K562 (cell line): ENCODE measurements at regions not wholly inside any gene's neighbourhood (a gene's known extent, or its start where the extent isn't known, plus 50 kb on each side); places are given as distances from the start of the nearest gene placed in this dataset.

ENCODE experiments used
- ATAC-seq: fragments of 200-7000 bp; cut with Tn5 transposase; 3 replicates; pipeline ENCODE4 v1.9.1; 2020; ENCODE audit warnings: moderate library complexity
- BruUV-seq: library from RNA; stranded (reverse); fragments of 400-500 nt; replicated peaks from 2 replicates; lab custom pipeline; 2021; lab: Mats Ljungman, UMichigan
- CTCF ChIA-PET: fragments of 300-600 bp; formaldehyde crosslinking; extraction: SDS; loops from one replicate; lab custom pipeline; 2021; ENCODE audit warnings: low intra/inter-chr PET ratio; lab: Yijun Ruan, JAX
- POLR2A ChIA-PET: fragments of 300-600, 350-650 bp; sonication (Branson Sonifier 250); formaldehyde crosslinking; extraction: SDS; loops from one replicate; lab custom pipeline; 2021; ENCODE audit warnings: antibody characterized with exemption, inconsistent platforms; lab: Yijun Ruan, JAX
- DNase-seq, 4 experiments: peaks; one replicate each; pipeline versions ENCODE4 v3.0.0 to v3.0.0-alpha.2; 2011 to 2018; ENCODE audit warnings: low spot score in 3 of 4, mixed read lengths in 3 of 4; ENCODE audit errors: extremely low read depth in 1 of 4
- FAIRE-seq: peaks from 2 replicates; lab custom pipeline; 2011; peaks lifted over from hg19 to GRCh38; lab: Jason Lieb, UNC
- H2AFZ ChIP-seq: 2 replicates; pipeline ENCODE4 v1.6.0; 2011; ENCODE audit warnings: low read depth, low read length, control low read depth, inconsistent platforms
- H3K27ac ChIP-seq: fragments of 200-600 bp; 3 replicates; pipeline ENCODE4 v1.8.0; 2011; ENCODE audit warnings: low read depth, mild to moderate bottlenecking, control low read depth, inconsistent platforms, low read length, moderate library complexity, mixed read lengths; ENCODE audit errors: extremely low read depth
- H3K27me3 ChIP-seq, 2 experiments: fragments of 300-600 bp in 1 of 2; 2 replicates in 1 of 2; 3 replicates in 1 of 2; pipeline versions ENCODE4 v1.6.0 to v1.8.0; 2011; ENCODE audit warnings: inconsistent platforms in 2 of 2, low read length in 2 of 2, mild to moderate bottlenecking in 1 of 2, mixed read lengths in 1 of 2, moderate library complexity in 1 of 2; ENCODE audit not compliant: control insufficient read depth in 2 of 2, insufficient read depth in 2 of 2
- H3K36me3 ChIP-seq: fragments of 300-600 bp; 3 replicates; pipeline ENCODE4 v1.8.0; 2011; ENCODE audit warnings: mild to moderate bottlenecking, low read length, inconsistent platforms; ENCODE audit not compliant: control insufficient read depth, insufficient read depth
- H3K4me1 ChIP-seq, 2 experiments: fragments of 200-600 bp in 1 of 2; replicated peaks in 1 of 2; 2 replicates in 1 of 2; 3 replicates in 1 of 2; pipeline versions ENCODE4 v1.5.1 to v1.8.0; 2011; ENCODE audit warnings: inconsistent platforms in 2 of 2, low read length in 2 of 2, mild to moderate bottlenecking in 1 of 2, mixed read lengths in 1 of 2, moderate library complexity in 1 of 2; ENCODE audit not compliant: control insufficient read depth in 2 of 2, insufficient read depth in 2 of 2
- H3K4me2 ChIP-seq: 2 replicates; pipeline ENCODE4 v1.6.1; 2011; ENCODE audit warnings: low read length, control low read depth, inconsistent platforms, mixed read lengths; ENCODE audit not compliant: insufficient read depth
- H3K4me3 ChIP-seq: fragments of 200-600 bp; sonication (generic), shearing (Covaris generic); 2 replicates; pipeline ENCODE4 v1.5.1; 2016; ENCODE audit warnings: control low read depth, inconsistent platforms
- H3K79me2 ChIP-seq: fragments of 200-600 bp; 3 replicates; pipeline ENCODE4 v1.8.0; 2011; ENCODE audit warnings: low read length, inconsistent platforms; ENCODE audit not compliant: control insufficient read depth, insufficient read depth
- H3K9ac ChIP-seq, 2 experiments: 2 replicates each; pipeline versions ENCODE4 v1.6.0 to v1.6.1; 2011; ENCODE audit warnings: low read depth in 2 of 2, low read length in 2 of 2, control low read depth in 1 of 2, inconsistent platforms in 1 of 2, mild to moderate bottlenecking in 1 of 2, mixed read lengths in 1 of 2; ENCODE audit not compliant: insufficient read depth in 1 of 2
- H3K9me1 ChIP-seq: one replicate; pipeline ENCODE4 v1.6.0; 2011; ENCODE audit warnings: inconsistent platforms, mild to moderate bottlenecking, low read length, moderate library complexity; ENCODE audit not compliant: control insufficient read depth, insufficient read depth
- H3K9me3 ChIP-seq: replicated peaks from 2 replicates; pipeline ENCODE4 v1.5.1; 2011; ENCODE audit warnings: low read depth, low read length, inconsistent platforms; ENCODE audit not compliant: control insufficient read depth, insufficient read depth
- H4K20me1 ChIP-seq: replicated peaks from 2 replicates; pipeline ENCODE4 v1.6.1; 2011; ENCODE audit warnings: low read length, inconsistent platforms, mixed read lengths; ENCODE audit not compliant: control insufficient read depth, insufficient read depth
- HIVEP1 ChIP-seq: fragments of 250-450 bp; sonication (Bioruptor Pico); IDR thresholded peaks from 2 replicates; pipeline ENCODE4 v1.4.0; 2020; ENCODE audit warnings: mild to moderate bottlenecking
- KAT7 ChIP-seq: sonication (generic); formaldehyde crosslinking; IDR thresholded peaks from 2 replicates; pipeline ENCODE4 v1.8.0; 2022; ENCODE audit warnings: missing genetic modification reagents, mild to moderate bottlenecking, borderline replicate concordance
- KLF10 ChIP-seq: fragments of 250-450 bp; sonication (Bioruptor Pico); IDR thresholded peaks from 2 replicates; pipeline ENCODE4 v1.6.1; 2021; ENCODE audit warnings: matching md5 sums
- MAFG ChIP-seq: fragments of 450-650 bp; conservative IDR thresholded peaks from 2 replicates; pipeline ENCODE4 v1.6.1; 2016; ENCODE audit warnings: missing genetic modification characterization, missing compliant biosample characterization
- MAZ ChIP-seq, 2 experiments: fragments of 450-650 bp in 1 of 2; sonication (generic) in 1 of 2; formaldehyde crosslinking; IDR thresholded peaks in 1 of 2; conservative IDR thresholded peaks in 1 of 2; 2 replicates each; pipeline versions ENCODE4 v1.4.0 to v1.5.0; 2020; ENCODE audit warnings: mild to moderate bottlenecking in 1 of 2, missing genetic modification reagents in 1 of 2
- NCOA2 ChIP-seq, 2 experiments: fragments of 450-650 bp; IDR thresholded peaks; 2 replicates each; pipeline ENCODE4 v1.6.1; 2018; ENCODE audit warnings: mild to moderate bottlenecking in 2 of 2, moderate library complexity in 1 of 2; ENCODE audit not compliant: partially characterized antibody in 2 of 2
- NFRKB ChIP-seq: fragments of 450-650 bp; IDR thresholded peaks from 2 replicates; pipeline ENCODE4 v1.6.1; 2016; ENCODE audit warnings: low read depth
- TCF3 ChIP-seq: sonication (generic); formaldehyde crosslinking; IDR thresholded peaks from 2 replicates; pipeline ENCODE4 v1.4.0; 2020; ENCODE audit warnings: mild to moderate bottlenecking, missing genetic modification reagents
- YY1 ChIP-seq, 3 experiments: IDR thresholded peaks; 2 replicates each; pipeline ENCODE4 v1.6.1; 2011; ENCODE audit warnings: low read length in 2 of 3, mild to moderate bottlenecking in 2 of 3, moderate library complexity in 2 of 3, borderline replicate concordance in 1 of 3, control low read depth in 1 of 3, low read depth in 1 of 3; ENCODE audit not compliant: insufficient read depth in 3 of 3, insufficient replicate concordance in 2 of 3, control insufficient read depth in 1 of 3, insufficient read length in 1 of 3; ENCODE audit errors: extremely low read depth in 1 of 3
- ZNF146 ChIP-seq: IDR thresholded peaks from one replicate; pipeline ENCODE4 v1.6.1; 2018; ENCODE audit warnings: missing compliant biosample characterization; ENCODE audit not compliant: unreplicated experiment
- ZNF583 ChIP-seq: fragments of 250-450 bp; sonication (Bioruptor Pico); IDR thresholded peaks from 2 replicates; pipeline ENCODE4 v1.4.0; 2020
- WGBS: fragments of 100-300 bp; shearing (Covaris generic); methylation state at CpG from one replicate; pipeline ENCODE4 v1.1.6; 2016; ENCODE audit warnings: low coverage, mixed read lengths; ENCODE audit not compliant: insufficient coverage; ENCODE audit errors: missing lambda C conversion rate; 5-methylcytosine and 5-hydroxymethylcytosine counted together
- in situ Hi-C: fragments of 300-500 bp; cut with MboI; formaldehyde crosslinking; loops from 4 replicates; pipeline ENCODE4 v1.15.0; 2018; ENCODE audit warnings: inconsistent platforms, mixed read lengths
- intact Hi-C: fragments of 100-400 bp; cut with micrococcal nuclease; formaldehyde crosslinking; loops from 2 replicates; pipeline ENCODE4 v1.14.2; 2022
- TF ChIP-seq, protein P1 (sequence below): fragments of 450-650 bp; formaldehyde crosslinking; IDR thresholded peaks from 2 replicates; pipeline ENCODE4 v1.4.0; 2022; ENCODE audit warnings: missing genetic modification characterization
- TF ChIP-seq, protein P2 (sequence below), 2 experiments: fragments of 450-650 bp; conservative IDR thresholded peaks; 2 replicates each; pipeline ENCODE4 v1.6.1; 2017; ENCODE audit warnings: mild to moderate bottlenecking in 2 of 2, moderate library complexity in 2 of 2
- TF ChIP-seq, protein P3 (sequence below): IDR thresholded peaks from 2 replicates; pipeline ENCODE4 v1.6.1; 2012; ENCODE audit warnings: low read depth, low read length, improper control_type of control experiment, borderline replicate concordance

DNA sequence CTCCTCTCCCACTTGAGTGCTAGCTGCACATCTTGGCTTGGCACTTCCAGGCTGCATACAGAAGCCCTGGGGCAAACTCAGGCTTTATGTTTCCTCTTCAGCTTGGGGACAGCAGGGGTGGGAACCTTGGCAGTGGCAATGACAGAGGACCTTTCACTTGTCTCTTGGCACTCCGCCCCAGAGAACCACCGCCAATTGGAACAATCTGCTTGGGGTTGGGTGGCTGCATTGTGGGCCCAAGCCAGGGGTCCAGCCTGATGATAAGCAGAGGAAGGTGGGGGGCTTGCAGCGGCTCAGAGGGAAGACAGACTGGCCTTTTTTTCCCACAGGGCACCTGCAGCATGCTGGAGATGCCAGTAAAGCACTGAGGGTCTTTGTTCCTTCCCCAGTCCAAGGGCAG is 179.0 kb upstream of the NMUR2 start (continued):
- TF ChIP-seq MAFG, result no peak
- TF ChIP-seq HIVEP1, result no peak
- TF ChIP-seq, all 486 proteins: peak for 0

DNA sequence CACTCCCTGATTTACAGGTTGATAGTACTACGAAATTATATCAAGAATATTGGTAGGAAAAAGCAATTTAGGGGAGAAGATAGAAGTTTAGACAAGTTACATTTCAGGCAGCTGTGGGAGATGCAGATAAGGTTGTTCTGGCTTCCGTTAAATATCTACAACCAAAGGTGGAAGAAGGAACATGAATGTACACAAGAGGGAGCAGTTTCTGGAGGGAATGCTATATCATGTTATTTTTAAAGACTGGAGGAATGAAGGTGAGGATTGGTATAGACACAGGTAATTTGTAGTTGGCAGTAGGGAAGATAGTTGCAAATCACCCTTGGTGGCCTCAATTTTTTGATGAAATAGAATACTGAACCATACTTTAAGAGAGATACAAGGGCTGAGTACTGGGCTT is 187.3 kb upstream of the NMUR2 start:
- ATAC-seq, result no peak
- WGBS, result 0% methylated on average over 2 of the region's 2 CpGs
- TF ChIP-seq, protein P1, sequence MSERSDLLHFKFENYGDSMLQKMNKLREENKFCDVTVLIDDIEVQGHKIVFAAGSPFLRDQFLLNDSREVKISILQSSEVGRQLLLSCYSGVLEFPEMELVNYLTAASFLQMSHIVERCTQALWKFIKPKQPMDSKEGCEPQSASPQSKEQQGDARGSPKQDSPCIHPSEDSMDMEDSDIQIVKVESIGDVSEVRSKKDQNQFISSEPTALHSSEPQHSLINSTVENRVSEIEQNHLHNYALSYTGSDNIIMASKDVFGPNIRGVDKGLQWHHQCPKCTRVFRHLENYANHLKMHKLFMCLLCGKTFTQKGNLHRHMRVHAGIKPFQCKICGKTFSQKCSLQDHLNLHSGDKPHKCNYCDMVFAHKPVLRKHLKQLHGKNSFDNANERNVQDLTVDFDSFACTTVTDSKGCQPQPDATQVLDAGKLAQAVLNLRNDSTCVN (CRISPR knock-in tag), result no peak
- TF ChIP-seq NCOA2 (IDR thresholded peaks at IDR 0.05; ENCODE audit: partially characterized antibody in 2 of 2), result no peak
- no peak for TF ChIP-seq NFRKB
- no peak for TF ChIP-seq MAZ (CRISPR knock-in tag; conservative IDR thresholded peaks at IDR 0.05 in 1 of 2, IDR thresholded peaks at IDR 0.05 in 1 of 2)
- no peak for TF ChIP-seq KAT7 (CRISPR knock-in tag)
- no peak for TF ChIP-seq ZNF146 (CRISPR knock-in tag)
- TF ChIP-seq, protein P2, sequence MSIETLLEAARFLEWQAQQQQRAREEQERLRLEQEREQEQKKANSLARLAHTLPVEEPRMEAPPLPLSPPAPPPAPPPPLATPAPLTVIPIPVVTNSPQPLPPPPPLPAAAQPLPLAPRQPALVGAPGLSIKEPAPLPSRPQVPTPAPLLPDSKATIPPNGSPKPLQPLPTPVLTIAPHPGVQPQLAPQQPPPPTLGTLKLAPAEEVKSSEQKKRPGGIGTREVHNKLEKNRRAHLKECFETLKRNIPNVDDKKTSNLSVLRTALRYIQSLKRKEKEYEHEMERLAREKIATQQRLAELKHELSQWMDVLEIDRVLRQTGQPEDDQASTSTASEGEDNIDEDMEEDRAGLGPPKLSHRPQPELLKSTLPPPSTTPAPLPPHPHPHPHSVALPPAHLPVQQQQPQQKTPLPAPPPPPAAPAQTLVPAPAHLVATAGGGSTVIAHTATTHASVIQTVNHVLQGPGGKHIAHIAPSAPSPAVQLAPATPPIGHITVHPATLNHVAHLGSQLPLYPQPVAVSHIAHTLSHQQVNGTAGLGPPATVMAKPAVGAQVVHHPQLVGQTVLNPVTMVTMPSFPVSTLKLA (conservative IDR thresholded peaks at IDR 0.05), result no peak
- no peak for TF ChIP-seq YY1 (IDR thresholded peaks at IDR 0.05; ENCODE audit: borderline replicate concordance in 1 of 3, control insufficient read depth in 1 of 3, extremely low read depth in 1 of 3, insufficient read depth in 3 of 3, insufficient read length in 1 of 3, insufficient replicate concordance in 2 of 3, low read depth in 1 of 3, low read length in 2 of 3)
- no peak for TF ChIP-seq TCF3 (CRISPR knock-in tag)
- no peak for TF ChIP-seq ZNF583 (CRISPR knock-in tag)
- no peak for TF ChIP-seq KLF10 (CRISPR knock-in tag)
- TF ChIP-seq, protein P3, sequence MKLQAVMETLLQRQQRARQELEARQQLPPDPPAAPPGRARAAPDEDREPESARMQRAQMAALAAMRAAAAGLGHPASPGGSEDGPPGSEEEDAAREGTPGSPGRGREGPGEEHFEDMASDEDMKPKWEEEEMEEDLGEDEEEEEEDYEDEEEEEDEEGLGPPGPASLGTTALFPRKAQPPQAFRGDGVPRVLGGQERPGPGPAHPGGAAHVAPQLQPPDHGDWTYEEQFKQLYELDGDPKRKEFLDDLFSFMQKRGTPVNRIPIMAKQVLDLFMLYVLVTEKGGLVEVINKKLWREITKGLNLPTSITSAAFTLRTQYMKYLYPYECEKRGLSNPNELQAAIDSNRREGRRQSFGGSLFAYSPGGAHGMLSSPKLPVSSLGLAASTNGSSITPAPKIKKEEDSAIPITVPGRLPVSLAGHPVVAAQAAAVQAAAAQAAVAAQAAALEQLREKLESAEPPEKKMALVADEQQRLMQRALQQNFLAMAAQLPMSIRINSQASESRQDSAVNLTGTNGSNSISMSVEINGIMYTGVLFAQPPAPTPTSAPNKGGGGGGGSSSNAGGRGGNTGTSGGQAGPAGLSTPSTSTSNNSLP, result no peak
- Histone ChIP-seq H4K20me1 (no peaks in the 10 kb centered on the region), H2AFZ (no peak overlapping the region), H3K4me1 (no peaks in the 10 kb centered on the region), H3K4me2 (no peak overlapping the region), H3K27me3 (no peaks in the 10 kb centered on the region), H3K4me3 (no peak overlapping the region), H3K27ac (no peak overlapping the region), H3K79me2 (no peaks in the 10 kb centered on the region), H3K9ac (no peak overlapping the region), H3K9me1 (no peaks in the 10 kb centered on the region), H3K9me3 (peaks cover 3% of the 10 kb centered on the region; the same call in 1 of the 2 replicates), H3K36me3 (no peaks in the 10 kb centered on the region)
- intact Hi-C loops (no loop called here), in situ Hi-C loops (no loop called here)
- ChIA-PET CTCF (no interaction called here), POLR2A (no interaction called here)
- no TSS peak for BruUV-seq
- DNase-seq, result no peak
- FAIRE-seq, result no peak
